ENCODE measurements at regions not wholly inside any gene's neighbourhood (a gene's known extent, or its start where the extent isn't known, plus 50 kb on each side); places are given as distances from the start of the nearest gene placed in this dataset.

DNA sequence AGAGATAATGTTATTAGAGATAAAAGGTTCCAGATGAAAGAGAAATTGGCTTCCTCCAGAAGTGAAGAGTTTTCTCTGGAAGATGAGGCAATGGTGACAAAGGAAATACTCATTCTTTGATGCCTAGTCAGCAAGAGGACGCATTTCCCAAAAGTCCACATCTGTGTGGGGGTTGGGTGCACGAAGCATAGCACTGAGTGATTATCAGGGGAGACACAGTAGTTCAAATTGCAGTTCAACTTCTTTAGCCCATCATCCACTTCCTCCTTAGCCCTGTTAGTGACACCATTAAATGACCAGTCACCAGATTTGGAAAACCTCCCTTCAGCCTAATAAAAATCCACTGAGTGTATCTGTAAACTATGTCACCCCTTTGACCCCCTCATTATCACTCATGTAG is 80.9 kb upstream of the PHLPP1 start (continued):
- TF ChIP-seq BACH1 (IDR thresholded peaks at IDR 0.05; ENCODE audit: low read length), result no peak

Measured in H1 (cell line).